GM18517 (cell line): ENCODE measurements at regions not wholly inside any gene's neighbourhood (a gene's known extent, or its start where the extent isn't known, plus 50 kb on each side); places are given as distances from the start of the nearest gene placed in this dataset.

ENCODE experiments used
- ATAC-seq: cut with Tn5 transposase; IDR thresholded peaks from one replicate; pipeline ENCODE4 v1.9.1; 2021; ENCODE audit warnings: mild to moderate bottlenecking, moderate library complexity; ENCODE audit not compliant: unreplicated experiment

GRCh38 chr9:99391937-99392594 lies 170.0 kb downstream of the SEC61B start:
- no peak for ATAC-seq

GRCh38 chr9:99392986-99393385 lies 170.9 kb downstream of the SEC61B start:
- ATAC-seq = no peak

GRCh38 chr9:99393993-99394392 lies 171.9 kb downstream of the SEC61B start:
- ATAC-seq = no peak

GRCh38 chr9:99398241-99398640 lies 176.2 kb downstream of the SEC61B start:
- ATAC-seq = no peak

GRCh38 chr9:99399474-99399873 lies 177.4 kb downstream of the SEC61B start:
- ATAC-seq = no peak

- no peak for ATAC-seq
Observed at GRCh38 chr9:99400184-99400731, 178.2 kb downstream of the SEC61B start.

GRCh38 chr9:99401680-99402504 lies 179.8 kb downstream of the SEC61B start:
- no peak for ATAC-seq

GRCh38 chr9:99403371-99403770 lies 181.3 kb downstream of the SEC61B start:
- no peak for ATAC-seq

GRCh38 chr9:99405359-99405758 lies 183.3 kb downstream of the SEC61B start:
- ATAC-seq = no peak

- no peak for ATAC-seq
Observed at GRCh38 chr9:99406939-99407338, 184.9 kb downstream of the SEC61B start.

- no peak for ATAC-seq
Observed at GRCh38 chr9:99411068-99411467, 189.0 kb downstream of the SEC61B start.

GRCh38 chr9:99411479-99412115 lies 189.5 kb downstream of the SEC61B start:
- no peak for ATAC-seq

GRCh38 chr9:99412606-99413005 lies 190.5 kb downstream of the SEC61B start:
- no peak for ATAC-seq

GRCh38 chr9:99414321-99414720 lies 192.2 kb downstream of the SEC61B start:
- no peak for ATAC-seq

GRCh38 chr9:99415606-99416005 lies 193.5 kb downstream of the SEC61B start:
- peak; percentile 5 for ATAC-seq

- ATAC-seq = peak; percentile 53
Observed at GRCh38 chr9:99416007-99416406, 193.9 kb downstream of the SEC61B start.

GRCh38 chr9:99419070-99419469 lies 197.0 kb downstream of the SEC61B start:
- no peak for ATAC-seq

GRCh38 chr9:99421369-99421768 lies 199.3 kb downstream of the SEC61B start:
- no peak for ATAC-seq

GRCh38 chr9:99425124-99425523 lies 203.0 kb downstream of the SEC61B start:
- ATAC-seq = no peak

GRCh38 chr9:99425923-99426842 lies 204.1 kb downstream of the SEC61B start:
- ATAC-seq = no peak

GRCh38 chr9:99427260-99427659 lies 205.2 kb downstream of the SEC61B start:
- ATAC-seq = no peak
